Gastrocnemius medialis (tissue), 4 donors: ENCODE measurements at regions not wholly inside any gene's neighbourhood (a gene's known extent, or its start where the extent isn't known, plus 50 kb on each side); places are given as distances from the start of the nearest gene placed in this dataset.

Source experiments
- ATAC-seq, 2 donors: fragments of 150-250 bp; one replicate each; pipeline ENCODE4 v1.9.1; 2016
- DNase-seq, 2 donors: peaks; one replicate each; pipeline ENCODE4 v3.0.0-alpha.2; 2019
- H3K27ac ChIP-seq, 4 donors: fragments of 200-600 bp; sonication (generic); 1 replicate in 1 of 4; 2 replicates in 3 of 4; pipeline ENCODE4 v1.5.1; 2016 to 2018; ENCODE audit warnings: mild to moderate bottlenecking in 2 of 4, moderate library complexity in 1 of 4
- H3K27me3 ChIP-seq, 3 donors: fragments of 200-600 bp; sonication (generic) in 2 of 3; 1 replicate in 1 of 3; 2 replicates in 2 of 3; pipeline versions ENCODE4 v1.5.1 to v1.6.0; 2016 to 2019; ENCODE audit warnings: mild to moderate bottlenecking in 1 of 3, moderate library complexity in 1 of 3
- H3K36me3 ChIP-seq, 2 donors: fragments of 200-600 bp; sonication (generic) in 1 of 2; one replicate each; pipeline ENCODE4 v1.5.1; 2017 to 2018
- H3K4me1 ChIP-seq, 2 donors: fragments of 200-600 bp; sonication (generic) in 1 of 2; one replicate each; pipeline ENCODE4 v1.5.1; 2016 to 2017; ENCODE audit warnings: mild to moderate bottlenecking in 2 of 2
- H3K4me3 ChIP-seq, 4 donors: fragments of 200-600 bp; sonication (generic) in 3 of 4; 1 replicate in 1 of 4; 2 replicates in 3 of 4; pipeline ENCODE4 v1.5.1; 2016 to 2019; ENCODE audit warnings: mild to moderate bottlenecking in 2 of 4
- H3K9me3 ChIP-seq, 3 donors: fragments of 200-600 bp; sonication (generic) in 2 of 3; 1 replicate in 1 of 3; 2 replicates in 2 of 3; pipeline ENCODE4 v1.5.1; 2016 to 2019
- CTCF ChIP-seq, 5 experiments: fragments of 450-650 bp in 3 of 5; fragments of 200-600 bp in 2 of 5; sonication (generic) in 2 of 5; IDR thresholded peaks in 4 of 5; conservative IDR thresholded peaks in 1 of 5; 1 replicate in 4 of 5; 2 replicates in 1 of 5; pipeline ENCODE4 v1.5.1; 2016 to 2019; ENCODE audit warnings: antibody characterized with exemption in 5 of 5, mild to moderate bottlenecking in 3 of 5, moderate library complexity in 3 of 5
- POLR2A ChIP-seq, 2 donors: fragments of 450-650 bp; IDR thresholded peaks; one replicate each; pipeline ENCODE4 v1.6.1; 2017; ENCODE audit warnings: antibody characterized with exemption in 2 of 2, mild to moderate bottlenecking in 2 of 2, moderate library complexity in 2 of 2
- in situ Hi-C, 4 donors: fragments of 200-750 bp; cut with MboI; loops; one replicate each; pipeline versions ENCODE4 v1.15.0 to v1.8.0; 2017; ENCODE audit warnings: low sequenced_read_pairs in 4 of 4
- intact Hi-C: fragments of 100-400 bp; cut with DNase I; formaldehyde crosslinking; loops from one replicate; pipeline ENCODE4 v1.15.1; 2023; ENCODE audit warnings: low total_unique reads

GRCh38 chr5:121171834-121172233 lies 679.8 kb upstream of the FTMT start:
- no peak overlapping the region for H3K4me3 ChIP-seq
- intact Hi-C loops (no loop called here), in situ Hi-C loops (no loop called here)
- no peaks in the 10 kb centered on the region for H3K4me1 ChIP-seq
- ATAC-seq (no peak), DNase-seq (no peak)
- H3K27me3 ChIP-seq: no peaks in the 10 kb centered on the region
- no peaks in the 10 kb centered on the region for H3K36me3 ChIP-seq
- H3K9me3 ChIP-seq: no peaks in the 10 kb centered on the region
- no peak overlapping the region for H3K27ac ChIP-seq
- TF ChIP-seq CTCF (IDR thresholded peaks at IDR 0.05 in 4 of 5, conservative IDR thresholded peaks at IDR 0.05 in 1 of 5): no peak
- TF ChIP-seq POLR2A (IDR thresholded peaks at IDR 0.05): no peak

GRCh38 chr5:121174351-121174750 lies 677.3 kb upstream of the FTMT start:
- no peaks in the 10 kb centered on the region for H3K4me1 ChIP-seq
- ATAC-seq (no peak), DNase-seq (no peak)
- no peaks in the 10 kb centered on the region for H3K36me3 ChIP-seq
- in situ Hi-C loops: no loop called here
- H3K4me3 ChIP-seq: no peak overlapping the region
- no peaks in the 10 kb centered on the region for H3K9me3 ChIP-seq
- TF ChIP-seq CTCF (IDR thresholded peaks at IDR 0.05 in 4 of 5, conservative IDR thresholded peaks at IDR 0.05 in 1 of 5) (no peak), POLR2A (IDR thresholded peaks at IDR 0.05) (no peak)
- intact Hi-C loops: no loop called here
- no peaks in the 10 kb centered on the region for H3K27me3 ChIP-seq
- no peak overlapping the region for H3K27ac ChIP-seq

- ATAC-seq (no peak), DNase-seq (no peak)
- no peaks in the 10 kb centered on the region for H3K4me1 ChIP-seq
- H3K27ac ChIP-seq: no peak overlapping the region
- no peaks in the 10 kb centered on the region for H3K9me3 ChIP-seq
- TF ChIP-seq POLR2A (IDR thresholded peaks at IDR 0.05) (no peak), CTCF (IDR thresholded peaks at IDR 0.05 in 4 of 5, conservative IDR thresholded peaks at IDR 0.05 in 1 of 5) (no peak)
- H3K4me3 ChIP-seq: no peak overlapping the region
- H3K27me3 ChIP-seq: no peaks in the 10 kb centered on the region
- H3K36me3 ChIP-seq: no peaks in the 10 kb centered on the region
- in situ Hi-C loops (no loop called here), intact Hi-C loops (no loop called here)
Observed at GRCh38 chr5:121175986-121176385, 675.7 kb upstream of the FTMT start.

GRCh38 chr5:121182788-121183490 lies 668.7 kb upstream of the FTMT start:
- no peaks in the 10 kb centered on the region for H3K27me3 ChIP-seq
- TF ChIP-seq POLR2A (IDR thresholded peaks at IDR 0.05): no peak
- no peak for TF ChIP-seq CTCF (IDR thresholded peaks at IDR 0.05 in 4 of 5, conservative IDR thresholded peaks at IDR 0.05 in 1 of 5)
- H3K27ac ChIP-seq: no peak overlapping the region
- in situ Hi-C loops (no loop called here), intact Hi-C loops (no loop called here)
- no peaks in the 10 kb centered on the region for H3K4me1 ChIP-seq
- no peak overlapping the region for H3K4me3 ChIP-seq
- no peaks in the 10 kb centered on the region for H3K9me3 ChIP-seq
- DNase-seq: no peak
- ATAC-seq: no peak
- H3K36me3 ChIP-seq: no peaks in the 10 kb centered on the region

- Histone ChIP-seq H3K9me3 (peaks cover 0 to 4% (median 0%) of the 10 kb centered on the region in 3 donors), H3K36me3 (no peaks in the 10 kb centered on the region), H3K27ac (no peak overlapping the region), H3K4me3 (no peak overlapping the region), H3K4me1 (no peaks in the 10 kb centered on the region), H3K27me3 (no peaks in the 10 kb centered on the region)
- TF ChIP-seq POLR2A (IDR thresholded peaks at IDR 0.05) (no peak), CTCF (IDR thresholded peaks at IDR 0.05 in 4 of 5, conservative IDR thresholded peaks at IDR 0.05 in 1 of 5) (no peak)
- in situ Hi-C loops (no loop called here), intact Hi-C loops (no loop called here)
- ATAC-seq: no peak
- no peak for DNase-seq
Observed at GRCh38 chr5:121188849-121189248, 662.8 kb upstream of the FTMT start.
